ENCODE measurements at regions not wholly inside any gene's neighbourhood (a gene's known extent, or its start where the extent isn't known, plus 50 kb on each side); places are given as distances from the start of the nearest gene placed in this dataset.

DNA sequence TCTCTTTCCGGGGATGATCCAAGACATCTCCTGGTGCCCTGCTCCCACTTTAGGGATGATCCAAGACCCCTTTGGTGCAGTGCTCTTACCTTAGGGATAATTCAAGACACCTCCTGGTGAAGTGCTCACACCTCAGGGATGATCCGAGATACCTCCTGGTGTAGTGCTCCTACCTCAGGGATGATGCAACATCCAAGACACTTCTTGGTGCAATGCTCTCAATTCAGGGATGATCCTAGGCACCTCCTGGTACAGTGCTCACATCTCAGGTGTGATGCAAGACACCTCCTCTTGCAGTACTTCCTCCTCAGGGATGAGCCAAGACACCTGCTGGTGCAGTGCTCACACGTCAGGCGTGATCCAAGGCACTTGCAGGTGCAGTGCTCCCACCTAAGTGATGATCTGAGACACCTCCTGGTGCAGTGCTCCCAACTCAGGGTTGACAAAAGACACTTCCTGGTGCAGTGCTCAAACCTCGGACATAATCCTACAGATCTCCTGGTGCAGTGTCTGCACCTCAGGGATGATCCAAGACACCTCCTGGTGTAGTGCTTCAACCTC lies 122.3 kb downstream of the ASB1 start:
- Histone ChIP-seq H3K9me2 (replicated peaks; ENCODE audit: insufficient read depth, low read length) (no peaks in the 10 kb centered on the region), H3K4me3 (ENCODE audit: insufficient read depth, low read length, poor library complexity, severe bottlenecking) (no peak overlapping the region), H3F3A (ENCODE audit: insufficient read depth) (no peaks in the 10 kb centered on the region), H3K27me3 (ENCODE audit: low read length) (no peaks in the 10 kb centered on the region), H2AFZ (ENCODE audit: low read depth, low read length, severe bottlenecking) (no peak overlapping the region), H3K27ac (ENCODE audit: low read depth, low read length) (no peak overlapping the region), H3K9ac (ENCODE audit: low read length) (no peak overlapping the region), H3K9me3 (ENCODE audit: insufficient read depth, low read length) (no peaks in the 10 kb centered on the region), H3K79me2 (ENCODE audit: insufficient read depth, low read length) (no peaks in the 10 kb centered on the region), H4K20me1 (ENCODE audit: low read depth, low read length) (no peaks in the 10 kb centered on the region), H3K4me2 (ENCODE audit: low read depth, low read length, poor library complexity, severe bottlenecking) (no peak overlapping the region), H3K36me3 (ENCODE audit: low read length) (no peaks in the 10 kb centered on the region)
- TF ChIP-seq EZH2phosphoT487 (conservative IDR thresholded peaks at IDR 0.05; ENCODE audit: low read length) = no peak
- TF ChIP-seq, protein P1, sequence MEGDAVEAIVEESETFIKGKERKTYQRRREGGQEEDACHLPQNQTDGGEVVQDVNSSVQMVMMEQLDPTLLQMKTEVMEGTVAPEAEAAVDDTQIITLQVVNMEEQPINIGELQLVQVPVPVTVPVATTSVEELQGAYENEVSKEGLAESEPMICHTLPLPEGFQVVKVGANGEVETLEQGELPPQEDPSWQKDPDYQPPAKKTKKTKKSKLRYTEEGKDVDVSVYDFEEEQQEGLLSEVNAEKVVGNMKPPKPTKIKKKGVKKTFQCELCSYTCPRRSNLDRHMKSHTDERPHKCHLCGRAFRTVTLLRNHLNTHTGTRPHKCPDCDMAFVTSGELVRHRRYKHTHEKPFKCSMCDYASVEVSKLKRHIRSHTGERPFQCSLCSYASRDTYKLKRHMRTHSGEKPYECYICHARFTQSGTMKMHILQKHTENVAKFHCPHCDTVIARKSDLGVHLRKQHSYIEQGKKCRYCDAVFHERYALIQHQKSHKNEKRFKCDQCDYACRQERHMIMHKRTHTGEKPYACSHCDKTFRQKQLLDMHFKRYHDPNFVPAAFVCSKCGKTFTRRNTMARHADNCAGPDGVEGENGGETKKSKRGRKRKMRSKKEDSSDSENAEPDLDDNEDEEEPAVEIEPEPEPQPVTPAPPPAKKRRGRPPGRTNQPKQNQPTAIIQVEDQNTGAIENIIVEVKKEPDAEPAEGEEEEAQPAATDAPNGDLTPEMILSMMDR (IDR thresholded peaks at IDR 0.05; ENCODE audit: insufficient read depth, low read length, poor library complexity, severe bottlenecking) = no peak

DNA sequence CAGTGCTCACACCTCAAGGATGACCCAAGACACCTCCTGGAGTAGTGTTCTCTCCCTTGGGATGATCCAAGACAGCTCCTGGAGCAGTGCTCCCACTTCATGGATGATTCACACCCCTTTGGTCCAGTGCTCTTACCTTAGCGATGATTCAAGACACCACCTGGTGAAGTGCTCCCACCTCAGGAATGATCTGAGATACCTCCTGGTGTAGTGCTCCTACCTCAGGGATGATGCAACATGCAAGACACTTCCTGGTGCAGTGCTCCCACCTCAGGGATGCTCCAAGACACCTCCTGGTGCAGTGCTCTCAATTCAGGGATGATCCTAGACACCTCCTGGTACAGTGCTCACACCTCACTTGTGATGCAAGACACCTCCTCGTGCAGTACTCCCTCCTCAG lies 123.1 kb downstream of the ASB1 start:
- TF ChIP-seq, protein P1 (IDR thresholded peaks at IDR 0.05; ENCODE audit: insufficient read depth, low read length, poor library complexity, severe bottlenecking) = no peak
- no peak for TF ChIP-seq EZH2phosphoT487 (conservative IDR thresholded peaks at IDR 0.05; ENCODE audit: low read length)
- Histone ChIP-seq H4K20me1 (ENCODE audit: low read depth, low read length) (no peaks in the 10 kb centered on the region), H2AFZ (ENCODE audit: low read depth, low read length, severe bottlenecking) (no peak overlapping the region), H3K79me2 (ENCODE audit: insufficient read depth, low read length) (no peaks in the 10 kb centered on the region), H3K36me3 (ENCODE audit: low read length) (no peaks in the 10 kb centered on the region), H3K27me3 (ENCODE audit: low read length) (no peaks in the 10 kb centered on the region), H3K4me2 (ENCODE audit: low read depth, low read length, poor library complexity, severe bottlenecking) (no peak overlapping the region), H3K4me3 (ENCODE audit: insufficient read depth, low read length, poor library complexity, severe bottlenecking) (no peak overlapping the region), H3K9ac (ENCODE audit: low read length) (no peak overlapping the region), H3K27ac (ENCODE audit: low read depth, low read length) (no peak overlapping the region), H3K9me2 (replicated peaks; ENCODE audit: insufficient read depth, low read length) (no peaks in the 10 kb centered on the region), H3F3A (ENCODE audit: insufficient read depth) (no peaks in the 10 kb centered on the region), H3K9me3 (ENCODE audit: insufficient read depth, low read length) (no peaks in the 10 kb centered on the region)

DNA sequence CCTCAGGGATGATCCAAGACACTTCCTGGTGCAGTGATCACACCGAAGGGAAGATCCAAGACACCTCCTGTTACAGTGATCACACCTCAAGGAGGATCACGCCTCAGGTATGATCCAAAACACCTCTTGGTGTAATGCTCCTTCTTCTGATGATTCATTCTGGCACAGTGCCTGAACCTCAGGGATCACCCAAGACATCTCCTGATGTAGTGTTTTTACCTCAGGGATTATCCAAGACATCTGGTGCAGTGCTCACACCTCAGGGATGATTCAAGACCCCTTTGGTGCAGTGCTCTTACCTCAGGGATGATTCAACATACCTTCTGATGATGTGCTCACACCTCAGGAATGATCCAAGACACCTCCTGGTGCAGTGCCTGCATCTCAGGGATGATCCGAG lies 124.4 kb downstream of the ASB1 start:
- no peak overlapping the region for H3K4me2 ChIP-seq (ENCODE audit: low read depth, low read length, poor library complexity, severe bottlenecking)
- H3K27ac ChIP-seq (ENCODE audit: low read depth, low read length) = no peak overlapping the region
- H3K9me2 ChIP-seq (replicated peaks; ENCODE audit: insufficient read depth, low read length) = no peaks in the 10 kb centered on the region
- no peaks in the 10 kb centered on the region for H3K27me3 ChIP-seq (ENCODE audit: low read length)
- no peaks in the 10 kb centered on the region for H3K36me3 ChIP-seq (ENCODE audit: low read length)
- H3K9ac ChIP-seq (ENCODE audit: low read length) = no peak overlapping the region
- no peaks in the 10 kb centered on the region for H3K9me3 ChIP-seq (ENCODE audit: insufficient read depth, low read length)
- no peaks in the 10 kb centered on the region for H3K79me2 ChIP-seq (ENCODE audit: insufficient read depth, low read length)
- H3F3A ChIP-seq (ENCODE audit: insufficient read depth) = no peaks in the 10 kb centered on the region
- H2AFZ ChIP-seq (ENCODE audit: low read depth, low read length, severe bottlenecking) = no peak overlapping the region
- H4K20me1 ChIP-seq (ENCODE audit: low read depth, low read length) = no peaks in the 10 kb centered on the region
- no peak for TF ChIP-seq EZH2phosphoT487 (conservative IDR thresholded peaks at IDR 0.05; ENCODE audit: low read length)
- TF ChIP-seq, protein P1 (IDR thresholded peaks at IDR 0.05; ENCODE audit: insufficient read depth, low read length, poor library complexity, severe bottlenecking) = no peak
- no peak overlapping the region for H3K4me3 ChIP-seq (ENCODE audit: insufficient read depth, low read length, poor library complexity, severe bottlenecking)
